Ovary (tissue), 3 donors: ENCODE measurements at regions not wholly inside any gene's neighbourhood (a gene's known extent, or its start where the extent isn't known, plus 50 kb on each side); places are given as distances from the start of the nearest gene placed in this dataset.

Experiments
- POLR2A ChIP-seq: fragments of 450-650 bp; IDR thresholded peaks from one replicate; pipeline ENCODE4 v1.6.1; 2017; ENCODE audit warnings: antibody characterized with exemption, mild to moderate bottlenecking, moderate library complexity
- TF ChIP-seq, protein P1 (sequence below), 3 donors: fragments of 450-650 bp in 2 of 3; fragments of 200-600 bp in 1 of 3; IDR thresholded peaks; one replicate each; pipeline versions ENCODE4 v1.5.1 to v1.8.0; 2016 to 2022; ENCODE audit warnings: antibody characterized with exemption in 3 of 3, mild to moderate bottlenecking in 1 of 3
- donor health status: DM: no; HTN: no; CAD: no.

DNA sequence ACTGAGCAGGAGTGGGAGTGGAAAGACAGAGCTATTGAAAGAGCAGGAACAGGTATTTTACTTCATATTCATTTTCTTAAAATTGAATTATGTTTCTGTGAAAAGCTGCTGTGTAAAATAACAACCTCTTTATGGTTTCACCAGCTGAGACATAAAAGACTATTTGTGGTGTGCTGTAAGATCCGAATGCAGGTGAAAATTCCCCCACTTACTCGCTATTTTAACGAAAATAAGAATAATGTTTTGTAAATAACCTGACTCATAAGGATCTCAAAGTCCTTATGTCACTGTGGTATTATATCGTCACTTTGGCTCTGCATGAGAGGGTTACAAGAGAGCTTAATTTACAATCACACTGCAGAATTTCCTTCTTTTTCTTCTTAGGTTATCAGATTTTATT lies 65.3 kb upstream of the NFIB start:
- TF ChIP-seq, protein P1, sequence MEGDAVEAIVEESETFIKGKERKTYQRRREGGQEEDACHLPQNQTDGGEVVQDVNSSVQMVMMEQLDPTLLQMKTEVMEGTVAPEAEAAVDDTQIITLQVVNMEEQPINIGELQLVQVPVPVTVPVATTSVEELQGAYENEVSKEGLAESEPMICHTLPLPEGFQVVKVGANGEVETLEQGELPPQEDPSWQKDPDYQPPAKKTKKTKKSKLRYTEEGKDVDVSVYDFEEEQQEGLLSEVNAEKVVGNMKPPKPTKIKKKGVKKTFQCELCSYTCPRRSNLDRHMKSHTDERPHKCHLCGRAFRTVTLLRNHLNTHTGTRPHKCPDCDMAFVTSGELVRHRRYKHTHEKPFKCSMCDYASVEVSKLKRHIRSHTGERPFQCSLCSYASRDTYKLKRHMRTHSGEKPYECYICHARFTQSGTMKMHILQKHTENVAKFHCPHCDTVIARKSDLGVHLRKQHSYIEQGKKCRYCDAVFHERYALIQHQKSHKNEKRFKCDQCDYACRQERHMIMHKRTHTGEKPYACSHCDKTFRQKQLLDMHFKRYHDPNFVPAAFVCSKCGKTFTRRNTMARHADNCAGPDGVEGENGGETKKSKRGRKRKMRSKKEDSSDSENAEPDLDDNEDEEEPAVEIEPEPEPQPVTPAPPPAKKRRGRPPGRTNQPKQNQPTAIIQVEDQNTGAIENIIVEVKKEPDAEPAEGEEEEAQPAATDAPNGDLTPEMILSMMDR (IDR thresholded peaks at IDR 0.05), result no peak
- no peak for TF ChIP-seq POLR2A
